GM23338 (cell line): ENCODE measurements at regions not wholly inside any gene's neighbourhood (a gene's known extent, or its start where the extent isn't known, plus 50 kb on each side); places are given as distances from the start of the nearest gene placed in this dataset.

Experiments used
- ATAC-seq: fragments of 200-7000 bp; cut with Tn5 transposase; 3 replicates; pipeline ENCODE4 v1.9.1; 2020
- DNase-seq: peaks from one replicate; pipeline ENCODE4 v3.0.0-alpha.2; 2015; ENCODE audit warnings: low spot score
- H2AFZ ChIP-seq: fragments of 200-600 bp; sonication (generic); 2 replicates; pipeline ENCODE4 v1.8.0; 2016; ENCODE audit warnings: antibody characterized with exemption, mild to moderate bottlenecking, moderate library complexity
- H3F3A ChIP-seq: fragments of 200-600 bp; sonication (generic); replicated peaks from 2 replicates; pipeline ENCODE4 v1.8.0; 2017; ENCODE audit warnings: antibody characterized with exemption, mixed run types, low read depth
- H3K27ac ChIP-seq: fragments of 200-600 bp; sonication (generic); 2 replicates; pipeline ENCODE4 v1.6.1; 2016; ENCODE audit warnings: low read depth
- H3K27me3 ChIP-seq: fragments of 200-600 bp; sonication (generic); 2 replicates; pipeline ENCODE4 v1.8.0; 2016; ENCODE audit warnings: mild to moderate bottlenecking, mixed run types, moderate library complexity; ENCODE audit not compliant: insufficient read depth
- H3K36me3 ChIP-seq: fragments of 200-600 bp; sonication (generic); 2 replicates; pipeline ENCODE4 v1.8.0; 2016; ENCODE audit warnings: mild to moderate bottlenecking; ENCODE audit not compliant: insufficient read depth
- H3K4me1 ChIP-seq: fragments of 200-600 bp; sonication (generic); 2 replicates; pipeline ENCODE4 v1.8.0; 2016; ENCODE audit warnings: mild to moderate bottlenecking, moderate library complexity; ENCODE audit not compliant: insufficient read depth
- H3K4me2 ChIP-seq: fragments of 200-600 bp; sonication (generic); 2 replicates; pipeline ENCODE4 v1.7.1; 2017; ENCODE audit warnings: mixed run types
- H3K4me3 ChIP-seq: fragments of 200-600 bp; sonication (generic); 2 replicates; pipeline ENCODE4 v1.6.1; 2016; ENCODE audit warnings: mixed run types
- H3K79me2 ChIP-seq: fragments of 200-600 bp; sonication (generic); replicated peaks from 2 replicates; pipeline ENCODE4 v1.8.0; 2017; ENCODE audit warnings: mild to moderate bottlenecking; ENCODE audit not compliant: insufficient read depth
- H3K9me2 ChIP-seq: fragments of 200-600 bp; sonication (generic); 2 replicates; pipeline ENCODE4 v1.8.0; 2017; ENCODE audit not compliant: insufficient read depth
- H4K20me1 ChIP-seq: fragments of 200-600 bp; sonication (generic); replicated peaks from 2 replicates; pipeline ENCODE4 v1.8.0; 2017; ENCODE audit warnings: mild to moderate bottlenecking; ENCODE audit not compliant: insufficient read depth
- H3K27ac Mint-ChIP-seq: 2 replicates; pipeline ENCODE4 v1.8.0; 2020; ENCODE audit warnings: inconsistent platforms, mild to moderate bottlenecking, moderate library complexity, mixed read lengths
- H3K27me3 Mint-ChIP-seq: 3 replicates; pipeline ENCODE4 v1.8.0; 2022; ENCODE audit warnings: low read depth, mild to moderate bottlenecking, moderate library complexity, mixed read lengths, inconsistent platforms; ENCODE audit not compliant: insufficient read depth, poor library complexity
- H3K36me3 Mint-ChIP-seq: 3 replicates; pipeline ENCODE4 v1.8.0; 2021; ENCODE audit warnings: low read depth, mild to moderate bottlenecking, inconsistent platforms, moderate library complexity, mixed read lengths
- H3K4me1 Mint-ChIP-seq: 3 replicates; pipeline ENCODE4 v1.8.0; 2020; ENCODE audit warnings: mild to moderate bottlenecking, inconsistent platforms, mixed read lengths
- H3K4me3 Mint-ChIP-seq: 3 replicates; pipeline ENCODE4 v1.8.0; 2021; ENCODE audit warnings: moderate library complexity, mild to moderate bottlenecking, inconsistent platforms, mixed read lengths
- H3K9me3 Mint-ChIP-seq: 3 replicates; pipeline ENCODE4 v1.8.0; 2020; ENCODE audit warnings: moderate library complexity, mild to moderate bottlenecking, inconsistent platforms, mixed read lengths
- CREB1 ChIP-seq: fragments of 250-450 bp; sonication (Bioruptor Pico); IDR thresholded peaks from 2 replicates; pipeline ENCODE4 v1.5.0; 2020; ENCODE audit warnings: low read depth, mild to moderate bottlenecking, moderate library complexity
- EZH2 ChIP-seq: fragments of 200-600 bp; sonication (generic); IDR thresholded peaks from one replicate; pipeline ENCODE4 v1.8.0; 2017; ENCODE audit warnings: antibody characterized with exemption, mild to moderate bottlenecking, low read depth; ENCODE audit not compliant: unreplicated experiment
- EZH2phosphoT487 ChIP-seq: fragments of 200-600 bp; sonication (generic); IDR thresholded peaks from one replicate; pipeline ENCODE4 v1.8.1; 2018; ENCODE audit warnings: antibody characterized with exemption; ENCODE audit not compliant: unreplicated experiment
- JUNB ChIP-seq: IDR thresholded peaks from one replicate; pipeline ENCODE4 v1.6.1; 2016; ENCODE audit warnings: antibody characterized with exemption; ENCODE audit not compliant: unreplicated experiment
- NANOG ChIP-seq: IDR thresholded peaks from 2 replicates; pipeline ENCODE4 v1.6.1; 2016; ENCODE audit warnings: antibody characterized with exemption, borderline replicate concordance
- POLR2AphosphoS5 ChIP-seq: IDR thresholded peaks from 2 replicates; pipeline ENCODE4 v1.6.1; 2016; ENCODE audit warnings: antibody characterized with exemption, low read depth
- STAT1 ChIP-seq: IDR thresholded peaks from one replicate; pipeline ENCODE4 v1.6.1; 2016; ENCODE audit warnings: antibody characterized with exemption; ENCODE audit not compliant: unreplicated experiment
- ZNF114 ChIP-seq: fragments of 250-450 bp; sonication (Bioruptor Pico); IDR thresholded peaks from 2 replicates; pipeline ENCODE4 v1.5.0; 2020; ENCODE audit warnings: mild to moderate bottlenecking, moderate library complexity
- ZNF331 ChIP-seq: fragments of 250-450 bp; sonication (Bioruptor Pico); IDR thresholded peaks from 2 replicates; pipeline ENCODE4 v1.5.0; 2020; ENCODE audit warnings: low read depth, mild to moderate bottlenecking, moderate library complexity
- TF ChIP-seq, protein P1 (sequence below): IDR thresholded peaks from one replicate; pipeline ENCODE4 v1.6.1; 2018; ENCODE audit warnings: antibody characterized with exemption; ENCODE audit not compliant: unreplicated experiment
- TF ChIP-seq, protein P2 (sequence below): IDR thresholded peaks from 2 replicates; pipeline ENCODE4 v1.6.1; 2016; ENCODE audit warnings: antibody characterized with exemption
- TF ChIP-seq, protein P3 (sequence below): fragments of 250-450 bp; sonication (Bioruptor Pico); IDR thresholded peaks from 2 replicates; pipeline ENCODE4 v1.5.0; 2020; ENCODE audit warnings: mild to moderate bottlenecking, moderate library complexity

DNA sequence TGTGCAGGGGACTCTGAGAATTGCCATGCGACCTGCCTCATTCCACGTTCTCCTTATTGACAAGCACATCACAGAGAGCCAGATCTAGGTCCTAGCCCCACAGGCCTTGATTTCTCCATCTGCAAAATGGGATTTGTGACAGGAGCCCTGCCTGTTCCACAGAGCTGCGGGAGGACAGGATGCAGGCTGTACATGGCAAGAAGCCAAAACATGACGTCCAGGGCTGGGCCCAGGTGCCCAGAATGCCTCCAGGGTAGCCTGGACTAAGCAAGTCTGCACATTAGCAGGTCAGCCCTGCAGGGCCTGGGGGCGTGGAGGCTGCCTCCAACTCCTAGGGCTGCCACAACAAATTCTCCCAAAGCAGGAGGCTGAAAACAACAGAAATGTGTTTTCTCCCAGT lies 235.7 kb upstream of the SDK2 start:
- DNase-seq (no peak), ATAC-seq (no peak)
- H3K9me2 ChIP-seq: no peaks in the 10 kb centered on the region
- no peak for TF ChIP-seq EZH2
- Mint-ChIP-seq H3K36me3 (no peaks in the 10 kb centered on the region), H3K9me3 (no peaks in the 10 kb centered on the region; the same call in 2 of the 3 replicates), H3K4me3 (no peak overlapping the region), H3K4me1 (no peaks in the 10 kb centered on the region), H3K27me3 (peaks cover 4% of the 10 kb centered on the region), H3K27ac (no peak overlapping the region)
- H3K4me2 ChIP-seq: no peak overlapping the region
- H3K79me2 ChIP-seq: no peaks in the 10 kb centered on the region
- H3K36me3 ChIP-seq: no peaks in the 10 kb centered on the region
- no peak overlapping the region for H3K4me3 ChIP-seq
- H3K27me3 ChIP-seq: no peaks in the 10 kb centered on the region
- no peaks in the 10 kb centered on the region for H3K4me1 ChIP-seq
- no peak overlapping the region for H3K27ac ChIP-seq
- no peaks in the 10 kb centered on the region for H4K20me1 ChIP-seq
- H3F3A ChIP-seq: no peaks in the 10 kb centered on the region
- no peak overlapping the region for H2AFZ ChIP-seq

DNA sequence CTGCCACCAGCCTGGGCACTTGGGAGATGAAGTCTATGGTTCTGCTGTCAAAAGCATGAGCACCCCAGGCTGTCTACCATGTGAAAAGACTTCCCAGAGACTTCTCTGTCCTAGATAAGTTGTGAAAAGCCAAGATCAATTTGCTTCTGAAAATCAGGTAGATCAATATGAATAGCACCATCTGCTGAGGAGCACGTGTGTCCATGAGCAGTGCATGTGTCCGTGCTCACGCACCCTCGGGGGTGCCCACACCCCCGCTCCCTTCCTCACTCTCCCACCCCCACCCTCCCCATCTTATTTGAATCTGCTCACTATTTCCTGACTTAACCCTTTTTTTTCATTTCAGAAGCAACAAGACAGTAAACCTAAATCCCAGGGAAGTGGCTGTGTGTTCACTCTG lies 238.3 kb upstream of the SDK2 start:
- no peak for ATAC-seq
- Mint-ChIP-seq H3K36me3 (no peaks in the 10 kb centered on the region), H3K27ac (no peak overlapping the region), H3K27me3 (peaks cover 6% of the 10 kb centered on the region), H3K4me1 (peaks cover 5% of the 10 kb centered on the region; the same call in 2 of the 3 replicates), H3K9me3 (no peaks in the 10 kb centered on the region), H3K4me3 (no peak overlapping the region)
- Histone ChIP-seq H3F3A (no peaks in the 10 kb centered on the region), H3K79me2 (no peaks in the 10 kb centered on the region), H3K4me3 (no peak overlapping the region), H3K4me1 (no peaks in the 10 kb centered on the region), H3K27ac (no peak overlapping the region), H4K20me1 (no peaks in the 10 kb centered on the region), H3K9me2 (peaks cover 6% of the 10 kb centered on the region; the same call in 1 of the 2 replicates), H2AFZ (no peak overlapping the region), H3K4me2 (no peak overlapping the region), H3K27me3 (no peaks in the 10 kb centered on the region), H3K36me3 (no peaks in the 10 kb centered on the region)
- no peak for DNase-seq
- TF ChIP-seq, protein P1, sequence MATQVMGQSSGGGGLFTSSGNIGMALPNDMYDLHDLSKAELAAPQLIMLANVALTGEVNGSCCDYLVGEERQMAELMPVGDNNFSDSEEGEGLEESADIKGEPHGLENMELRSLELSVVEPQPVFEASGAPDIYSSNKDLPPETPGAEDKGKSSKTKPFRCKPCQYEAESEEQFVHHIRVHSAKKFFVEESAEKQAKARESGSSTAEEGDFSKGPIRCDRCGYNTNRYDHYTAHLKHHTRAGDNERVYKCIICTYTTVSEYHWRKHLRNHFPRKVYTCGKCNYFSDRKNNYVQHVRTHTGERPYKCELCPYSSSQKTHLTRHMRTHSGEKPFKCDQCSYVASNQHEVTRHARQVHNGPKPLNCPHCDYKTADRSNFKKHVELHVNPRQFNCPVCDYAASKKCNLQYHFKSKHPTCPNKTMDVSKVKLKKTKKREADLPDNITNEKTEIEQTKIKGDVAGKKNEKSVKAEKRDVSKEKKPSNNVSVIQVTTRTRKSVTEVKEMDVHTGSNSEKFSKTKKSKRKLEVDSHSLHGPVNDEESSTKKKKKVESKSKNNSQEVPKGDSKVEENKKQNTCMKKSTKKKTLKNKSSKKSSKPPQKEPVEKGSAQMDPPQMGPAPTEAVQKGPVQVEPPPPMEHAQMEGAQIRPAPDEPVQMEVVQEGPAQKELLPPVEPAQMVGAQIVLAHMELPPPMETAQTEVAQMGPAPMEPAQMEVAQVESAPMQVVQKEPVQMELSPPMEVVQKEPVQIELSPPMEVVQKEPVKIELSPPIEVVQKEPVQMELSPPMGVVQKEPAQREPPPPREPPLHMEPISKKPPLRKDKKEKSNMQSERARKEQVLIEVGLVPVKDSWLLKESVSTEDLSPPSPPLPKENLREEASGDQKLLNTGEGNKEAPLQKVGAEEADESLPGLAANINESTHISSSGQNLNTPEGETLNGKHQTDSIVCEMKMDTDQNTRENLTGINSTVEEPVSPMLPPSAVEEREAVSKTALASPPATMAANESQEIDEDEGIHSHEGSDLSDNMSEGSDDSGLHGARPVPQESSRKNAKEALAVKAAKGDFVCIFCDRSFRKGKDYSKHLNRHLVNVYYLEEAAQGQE: no peak
- TF ChIP-seq JUNB: no peak
- no peak for TF ChIP-seq POLR2AphosphoS5
- TF ChIP-seq, protein P2, sequence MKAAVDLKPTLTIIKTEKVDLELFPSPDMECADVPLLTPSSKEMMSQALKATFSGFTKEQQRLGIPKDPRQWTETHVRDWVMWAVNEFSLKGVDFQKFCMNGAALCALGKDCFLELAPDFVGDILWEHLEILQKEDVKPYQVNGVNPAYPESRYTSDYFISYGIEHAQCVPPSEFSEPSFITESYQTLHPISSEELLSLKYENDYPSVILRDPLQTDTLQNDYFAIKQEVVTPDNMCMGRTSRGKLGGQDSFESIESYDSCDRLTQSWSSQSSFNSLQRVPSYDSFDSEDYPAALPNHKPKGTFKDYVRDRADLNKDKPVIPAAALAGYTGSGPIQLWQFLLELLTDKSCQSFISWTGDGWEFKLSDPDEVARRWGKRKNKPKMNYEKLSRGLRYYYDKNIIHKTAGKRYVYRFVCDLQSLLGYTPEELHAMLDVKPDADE: no peak
- TF ChIP-seq CREB1 (CRISPR knock-in tag): no peak
- TF ChIP-seq, protein P3, sequence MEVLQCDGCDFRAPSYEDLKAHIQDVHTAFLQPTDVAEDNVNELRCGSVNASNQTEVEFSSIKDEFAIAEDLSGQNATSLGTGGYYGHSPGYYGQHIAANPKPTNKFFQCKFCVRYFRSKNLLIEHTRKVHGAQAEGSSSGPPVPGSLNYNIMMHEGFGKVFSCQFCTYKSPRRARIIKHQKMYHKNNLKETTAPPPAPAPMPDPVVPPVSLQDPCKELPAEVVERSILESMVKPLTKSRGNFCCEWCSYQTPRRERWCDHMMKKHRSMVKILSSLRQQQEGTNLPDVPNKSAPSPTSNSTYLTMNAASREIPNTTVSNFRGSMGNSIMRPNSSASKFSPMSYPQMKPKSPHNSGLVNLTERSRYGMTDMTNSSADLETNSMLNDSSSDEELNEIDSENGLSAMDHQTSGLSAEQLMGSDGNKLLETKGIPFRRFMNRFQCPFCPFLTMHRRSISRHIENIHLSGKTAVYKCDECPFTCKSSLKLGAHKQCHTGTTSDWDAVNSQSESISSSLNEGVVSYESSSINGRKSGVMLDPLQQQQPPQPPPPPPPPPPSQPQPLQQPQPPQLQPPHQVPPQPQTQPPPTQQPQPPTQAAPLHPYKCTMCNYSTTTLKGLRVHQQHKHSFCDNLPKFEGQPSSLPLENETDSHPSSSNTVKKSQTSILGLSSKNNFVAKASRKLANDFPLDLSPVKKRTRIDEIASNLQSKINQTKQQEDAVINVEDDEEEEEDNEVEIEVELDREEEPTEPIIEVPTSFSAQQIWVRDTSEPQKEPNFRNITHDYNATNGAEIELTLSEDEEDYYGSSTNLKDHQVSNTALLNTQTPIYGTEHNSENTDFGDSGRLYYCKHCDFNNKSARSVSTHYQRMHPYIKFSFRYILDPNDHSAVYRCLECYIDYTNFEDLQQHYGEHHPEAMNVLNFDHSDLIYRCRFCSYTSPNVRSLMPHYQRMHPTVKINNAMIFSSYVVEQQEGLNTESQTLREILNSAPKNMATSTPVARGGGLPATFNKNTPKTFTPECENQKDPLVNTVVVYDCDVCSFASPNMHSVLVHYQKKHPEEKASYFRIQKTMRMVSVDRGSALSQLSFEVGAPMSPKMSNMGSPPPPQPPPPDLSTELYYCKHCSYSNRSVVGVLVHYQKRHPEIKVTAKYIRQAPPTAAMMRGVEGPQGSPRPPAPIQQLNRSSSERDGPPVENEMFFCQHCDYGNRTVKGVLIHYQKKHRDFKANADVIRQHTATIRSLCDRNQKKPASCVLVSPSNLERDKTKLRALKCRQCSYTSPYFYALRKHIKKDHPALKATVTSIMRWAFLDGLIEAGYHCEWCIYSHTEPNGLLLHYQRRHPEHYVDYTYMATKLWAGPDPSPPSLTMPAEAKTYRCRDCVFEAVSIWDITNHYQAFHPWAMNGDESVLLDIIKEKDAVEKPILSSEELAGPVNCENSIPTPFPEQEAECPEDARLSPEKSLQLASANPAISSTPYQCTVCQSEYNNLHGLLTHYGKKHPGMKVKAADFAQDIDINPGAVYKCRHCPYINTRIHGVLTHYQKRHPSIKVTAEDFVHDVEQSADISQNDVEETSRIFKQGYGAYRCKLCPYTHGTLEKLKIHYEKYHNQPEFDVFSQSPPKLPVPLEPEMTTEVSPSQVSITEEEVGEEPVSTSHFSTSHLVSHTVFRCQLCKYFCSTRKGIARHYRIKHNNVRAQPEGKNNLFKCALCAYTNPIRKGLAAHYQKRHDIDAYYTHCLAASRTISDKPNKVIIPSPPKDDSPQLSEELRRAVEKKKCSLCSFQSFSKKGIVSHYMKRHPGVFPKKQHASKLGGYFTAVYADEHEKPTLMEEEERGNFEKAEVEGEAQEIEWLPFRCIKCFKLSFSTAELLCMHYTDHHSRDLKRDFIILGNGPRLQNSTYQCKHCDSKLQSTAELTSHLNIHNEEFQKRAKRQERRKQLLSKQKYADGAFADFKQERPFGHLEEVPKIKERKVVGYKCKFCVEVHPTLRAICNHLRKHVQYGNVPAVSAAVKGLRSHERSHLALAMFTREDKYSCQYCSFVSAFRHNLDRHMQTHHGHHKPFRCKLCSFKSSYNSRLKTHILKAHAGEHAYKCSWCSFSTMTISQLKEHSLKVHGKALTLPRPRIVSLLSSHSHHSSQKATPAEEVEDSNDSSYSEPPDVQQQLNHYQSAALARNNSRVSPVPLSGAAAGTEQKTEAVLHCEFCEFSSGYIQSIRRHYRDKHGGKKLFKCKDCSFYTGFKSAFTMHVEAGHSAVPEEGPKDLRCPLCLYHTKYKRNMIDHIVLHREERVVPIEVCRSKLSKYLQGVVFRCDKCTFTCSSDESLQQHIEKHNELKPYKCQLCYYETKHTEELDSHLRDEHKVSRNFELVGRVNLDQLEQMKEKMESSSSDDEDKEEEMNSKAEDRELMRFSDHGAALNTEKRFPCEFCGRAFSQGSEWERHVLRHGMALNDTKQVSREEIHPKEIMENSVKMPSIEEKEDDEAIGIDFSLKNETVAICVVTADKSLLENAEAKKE (CRISPR knock-in tag): no peak
- no peak for TF ChIP-seq EZH2
- no peak for TF ChIP-seq ZNF331 (CRISPR knock-in tag)
- TF ChIP-seq ZNF114 (CRISPR knock-in tag): no peak
- TF ChIP-seq NANOG: no peak
- TF ChIP-seq EZH2phosphoT487: no peak
- TF ChIP-seq STAT1: no peak
